ENCODE measurements at regions not wholly inside any gene's neighbourhood (a gene's known extent, or its start where the extent isn't known, plus 50 kb on each side); places are given as distances from the start of the nearest gene placed in this dataset.

DNA sequence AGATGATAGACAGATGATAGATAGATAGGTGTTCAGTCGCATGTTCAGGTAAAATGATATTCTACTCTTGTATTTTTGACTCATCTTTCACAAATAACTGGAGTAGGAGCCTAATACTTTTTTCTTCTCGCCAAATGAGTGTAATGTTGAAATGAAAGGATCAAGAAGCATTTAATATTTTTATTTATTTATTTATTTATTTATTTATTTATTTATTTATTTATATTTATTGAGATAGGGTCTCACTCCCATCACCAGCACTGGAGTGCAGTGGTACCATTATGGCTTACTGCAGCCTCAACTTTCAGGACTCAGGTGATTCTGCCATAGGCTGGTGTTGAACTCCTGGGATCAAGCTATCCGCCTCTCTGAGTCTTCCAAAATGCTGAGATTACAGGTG is 298.8 kb downstream of the KCNC2 start:
- TF ChIP-seq, protein P1, sequence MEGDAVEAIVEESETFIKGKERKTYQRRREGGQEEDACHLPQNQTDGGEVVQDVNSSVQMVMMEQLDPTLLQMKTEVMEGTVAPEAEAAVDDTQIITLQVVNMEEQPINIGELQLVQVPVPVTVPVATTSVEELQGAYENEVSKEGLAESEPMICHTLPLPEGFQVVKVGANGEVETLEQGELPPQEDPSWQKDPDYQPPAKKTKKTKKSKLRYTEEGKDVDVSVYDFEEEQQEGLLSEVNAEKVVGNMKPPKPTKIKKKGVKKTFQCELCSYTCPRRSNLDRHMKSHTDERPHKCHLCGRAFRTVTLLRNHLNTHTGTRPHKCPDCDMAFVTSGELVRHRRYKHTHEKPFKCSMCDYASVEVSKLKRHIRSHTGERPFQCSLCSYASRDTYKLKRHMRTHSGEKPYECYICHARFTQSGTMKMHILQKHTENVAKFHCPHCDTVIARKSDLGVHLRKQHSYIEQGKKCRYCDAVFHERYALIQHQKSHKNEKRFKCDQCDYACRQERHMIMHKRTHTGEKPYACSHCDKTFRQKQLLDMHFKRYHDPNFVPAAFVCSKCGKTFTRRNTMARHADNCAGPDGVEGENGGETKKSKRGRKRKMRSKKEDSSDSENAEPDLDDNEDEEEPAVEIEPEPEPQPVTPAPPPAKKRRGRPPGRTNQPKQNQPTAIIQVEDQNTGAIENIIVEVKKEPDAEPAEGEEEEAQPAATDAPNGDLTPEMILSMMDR (IDR thresholded peaks at IDR 0.05; ENCODE audit: insufficient read depth, low read length, poor library complexity, severe bottlenecking) = no peak
- TF ChIP-seq EZH2phosphoT487 (conservative IDR thresholded peaks at IDR 0.05; ENCODE audit: low read length) = no peak
